WTC11 (cell line): ENCODE measurements at regions not wholly inside any gene's neighbourhood (a gene's known extent, or its start where the extent isn't known, plus 50 kb on each side); places are given as distances from the start of the nearest gene placed in this dataset.

Experiments
- ATAC-seq: fragments of 200-7000 bp; cut with Tn5 transposase; 2 replicates; pipeline ENCODE4 v1.10.0; 2021; ENCODE audit warnings: mild to moderate bottlenecking, moderate library complexity
- CTCF ChIA-PET: fragments of 300-600 bp; sonication (Branson Sonifier 250); formaldehyde crosslinking; loops from one replicate; lab custom pipeline; 2021; ENCODE audit warnings: antibody characterized with exemption; lab: Charles Lee
- POLR2A ChIA-PET: fragments of 350-600 bp; sonication (Branson Sonifier 250); formaldehyde crosslinking; loops from one replicate; lab custom pipeline; 2021; ENCODE audit warnings: antibody characterized with exemption; lab: Charles Lee
- DNase-seq: peaks from one replicate; pipeline ENCODE4 v3.0.0; 2021; ENCODE audit warnings: low spot score
- H3K27ac Mint-ChIP-seq: 2 replicates; pipeline ENCODE4 v1.8.0; 2021; ENCODE audit warnings: mixed read lengths
- H3K27me3 Mint-ChIP-seq: 2 replicates; pipeline ENCODE4 v1.8.0; 2021; ENCODE audit warnings: low read depth, mild to moderate bottlenecking, moderate library complexity, mixed read lengths
- H3K36me3 Mint-ChIP-seq: 2 replicates; pipeline ENCODE4 v1.8.0; 2021; ENCODE audit warnings: mixed read lengths
- H3K4me1 Mint-ChIP-seq: 2 replicates; pipeline ENCODE4 v1.8.0; 2022; ENCODE audit warnings: mixed read lengths
- H3K4me3 Mint-ChIP-seq: 2 replicates; pipeline ENCODE4 v1.8.0; 2021; ENCODE audit warnings: mild to moderate bottlenecking, moderate library complexity, mixed read lengths
- H3K9me3 Mint-ChIP-seq: 2 replicates; pipeline ENCODE4 v1.8.0; 2021; ENCODE audit warnings: mixed read lengths
- CREB1 ChIP-seq: sonication (generic); formaldehyde crosslinking; IDR thresholded peaks from 2 replicates; pipeline ENCODE4 v1.8.0; 2023; ENCODE audit warnings: mild to moderate bottlenecking, missing genetic modification reagents
- CREM ChIP-seq: sonication (generic); formaldehyde crosslinking; IDR thresholded peaks from 2 replicates; pipeline ENCODE4 v1.8.1; 2022; ENCODE audit warnings: mild to moderate bottlenecking, missing genetic modification reagents, moderate library complexity
- ETV6 ChIP-seq: sonication (generic); formaldehyde crosslinking; IDR thresholded peaks from 2 replicates; pipeline ENCODE4 v1.8.1; 2022; ENCODE audit warnings: mild to moderate bottlenecking, missing genetic modification reagents
- GRHL2 ChIP-seq: fragments of 250-450 bp; sonication (Bioruptor Pico); IDR thresholded peaks from 2 replicates; pipeline ENCODE4 v1.8.0; 2022; ENCODE audit warnings: mild to moderate bottlenecking, moderate library complexity; ENCODE audit not compliant: insufficient replicate concordance, severe bottlenecking
- IRF2 ChIP-seq: sonication (generic); formaldehyde crosslinking; IDR thresholded peaks from 2 replicates; pipeline ENCODE4 v1.8.0; 2022; ENCODE audit warnings: low read depth, missing genetic modification reagents, borderline replicate concordance
- NFE2L1 ChIP-seq: sonication (generic); formaldehyde crosslinking; IDR thresholded peaks from 2 replicates; pipeline ENCODE4 v1.8.1; 2023; ENCODE audit warnings: missing genetic modification reagents
- SMAD4 ChIP-seq: sonication (generic); formaldehyde crosslinking; IDR thresholded peaks from 2 replicates; pipeline ENCODE4 v1.8.0; 2022; ENCODE audit warnings: mild to moderate bottlenecking, missing genetic modification reagents
- TEAD1 ChIP-seq: sonication (generic); formaldehyde crosslinking; IDR thresholded peaks from 2 replicates; pipeline ENCODE4 v1.8.0; 2022; ENCODE audit warnings: mild to moderate bottlenecking, missing genetic modification reagents
- TEAD4 ChIP-seq: sonication (generic); formaldehyde crosslinking; IDR thresholded peaks from 2 replicates; pipeline ENCODE4 v1.8.0; 2022; ENCODE audit warnings: mild to moderate bottlenecking, missing genetic modification reagents
- TF ChIP-seq, protein P1 (sequence below): sonication (generic); formaldehyde crosslinking; conservative IDR thresholded peaks from 2 replicates; pipeline ENCODE4 v1.8.1; 2022; ENCODE audit warnings: mild to moderate bottlenecking, missing genetic modification reagents
- TF ChIP-seq, protein P2 (sequence below): fragments of 250-450 bp; sonication (Bioruptor Pico); IDR thresholded peaks from 2 replicates; pipeline ENCODE4 v1.8.0; 2021; ENCODE audit warnings: mild to moderate bottlenecking
- TF ChIP-seq, protein P3 (sequence below): sonication (generic); formaldehyde crosslinking; IDR thresholded peaks from 2 replicates; pipeline ENCODE4 v1.8.1; 2023; ENCODE audit warnings: mild to moderate bottlenecking, missing genetic modification reagents
- TF ChIP-seq, protein P4 (sequence below): sonication (generic); formaldehyde crosslinking; IDR thresholded peaks from 2 replicates; pipeline ENCODE4 v1.8.0; 2023; ENCODE audit warnings: missing genetic modification reagents
- TF ChIP-seq, protein P5 (sequence below): fragments of 200-600 bp; IDR thresholded peaks from 2 replicates; pipeline ENCODE4 v1.8.0; 2022; ENCODE audit warnings: antibody characterized with exemption
- TF ChIP-seq, protein P6 (sequence below): sonication (generic); formaldehyde crosslinking; conservative IDR thresholded peaks from 2 replicates; pipeline ENCODE4 v1.8.1; 2023; ENCODE audit warnings: mild to moderate bottlenecking, low read depth, missing genetic modification reagents, moderate library complexity
- TF ChIP-seq, protein P7 (sequence below): fragments of 250-450 bp; sonication (Bioruptor Pico); IDR thresholded peaks from 2 replicates; pipeline ENCODE4 v1.9.0; 2021; ENCODE audit warnings: mild to moderate bottlenecking
- TF ChIP-seq, protein P8 (sequence below): fragments of 250-450 bp; sonication (Bioruptor Pico); IDR thresholded peaks from 2 replicates; pipeline ENCODE4 v2.1.2; 2022; ENCODE audit warnings: mild to moderate bottlenecking, moderate library complexity
- TF ChIP-seq, protein P9 (sequence below): sonication (generic); formaldehyde crosslinking; IDR thresholded peaks from 2 replicates; pipeline ENCODE4 v1.8.0; 2022; ENCODE audit warnings: mild to moderate bottlenecking, missing genetic modification reagents
- TF ChIP-seq, protein P10 (sequence below): sonication (generic); formaldehyde crosslinking; IDR thresholded peaks from 2 replicates; pipeline ENCODE4 v1.8.1; 2022; ENCODE audit warnings: mild to moderate bottlenecking, missing genetic modification reagents, moderate library complexity, borderline replicate concordance
- TF ChIP-seq, protein P11 (sequence below): sonication (generic); formaldehyde crosslinking; IDR thresholded peaks from 2 replicates; pipeline ENCODE4 v1.8.1; 2022; ENCODE audit warnings: low read depth, missing genetic modification reagents, borderline replicate concordance

DNA sequence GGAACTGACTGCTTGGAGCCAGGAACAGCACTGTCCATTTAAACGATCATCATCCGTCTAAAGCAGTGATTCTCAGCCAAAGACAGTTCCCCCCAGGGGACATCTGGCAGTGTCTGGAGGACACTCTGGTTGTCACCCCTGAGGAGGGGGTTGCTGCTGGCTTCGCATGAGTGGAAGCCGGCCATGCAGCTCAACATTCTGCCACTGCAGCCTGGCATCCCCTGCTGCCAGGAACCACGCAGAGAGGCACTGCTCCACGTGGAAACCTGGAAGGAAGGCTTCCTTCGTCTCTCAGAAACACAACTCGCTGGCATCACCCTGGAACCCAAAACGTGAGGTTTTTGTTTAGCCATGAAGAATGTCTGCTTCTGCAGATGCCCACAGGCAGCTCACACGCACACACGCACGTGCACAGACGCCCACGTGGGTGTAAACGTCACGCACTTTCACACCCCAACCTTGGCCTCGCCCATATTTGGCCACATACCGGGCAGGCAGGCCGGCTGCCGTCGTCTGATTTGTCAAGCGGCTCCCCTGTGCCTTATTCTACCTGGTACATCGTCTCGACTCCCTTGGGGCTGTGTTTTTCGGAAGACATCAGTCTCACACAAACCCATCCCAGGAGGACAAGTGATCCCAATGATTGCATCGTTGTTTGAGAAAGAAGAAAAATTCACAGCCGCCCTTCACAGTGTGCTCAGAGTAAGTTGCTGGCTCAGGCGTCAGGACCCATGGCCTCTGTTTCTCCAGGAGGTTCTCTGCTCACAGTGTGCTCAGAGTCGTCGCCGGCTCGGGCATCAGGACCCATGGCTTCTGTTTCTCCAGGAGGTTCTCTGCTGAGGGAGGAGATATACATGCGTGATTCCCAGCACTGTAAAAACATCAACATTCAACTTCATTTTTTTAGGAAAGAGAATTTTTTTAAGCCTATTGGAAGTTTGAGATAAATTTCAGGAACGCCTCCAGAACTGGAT lies 127.2 kb upstream of the PPP2R2D start:
- Mint-ChIP-seq H3K27me3 (peaks cover 10% of the 10 kb centered on the region), H3K4me1 (peaks cover 21% of the 10 kb centered on the region), H3K27ac (no peak overlapping the region)
- no peak for DNase-seq
- CTCF ChIA-PET, result interaction anchor here (1.1 kb wide), 1 partner anchor 22 kb away, joined by 3 read pairs; no protein-coding TSS in a partner anchor
- TF ChIP-seq, protein P1, sequence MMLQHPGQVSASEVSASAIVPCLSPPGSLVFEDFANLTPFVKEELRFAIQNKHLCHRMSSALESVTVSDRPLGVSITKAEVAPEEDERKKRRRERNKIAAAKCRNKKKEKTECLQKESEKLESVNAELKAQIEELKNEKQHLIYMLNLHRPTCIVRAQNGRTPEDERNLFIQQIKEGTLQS (CRISPR knock-in tag), result no peak
- no peak for TF ChIP-seq SMAD4 (CRISPR knock-in tag)
- TF ChIP-seq, protein P2, sequence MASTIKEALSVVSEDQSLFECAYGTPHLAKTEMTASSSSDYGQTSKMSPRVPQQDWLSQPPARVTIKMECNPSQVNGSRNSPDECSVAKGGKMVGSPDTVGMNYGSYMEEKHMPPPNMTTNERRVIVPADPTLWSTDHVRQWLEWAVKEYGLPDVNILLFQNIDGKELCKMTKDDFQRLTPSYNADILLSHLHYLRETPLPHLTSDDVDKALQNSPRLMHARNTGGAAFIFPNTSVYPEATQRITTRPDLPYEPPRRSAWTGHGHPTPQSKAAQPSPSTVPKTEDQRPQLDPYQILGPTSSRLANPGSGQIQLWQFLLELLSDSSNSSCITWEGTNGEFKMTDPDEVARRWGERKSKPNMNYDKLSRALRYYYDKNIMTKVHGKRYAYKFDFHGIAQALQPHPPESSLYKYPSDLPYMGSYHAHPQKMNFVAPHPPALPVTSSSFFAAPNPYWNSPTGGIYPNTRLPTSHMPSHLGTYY, result no peak
- TF ChIP-seq CREM (CRISPR knock-in tag), result no peak
- TF ChIP-seq NFE2L1, result no peak
- TF ChIP-seq, protein P3, sequence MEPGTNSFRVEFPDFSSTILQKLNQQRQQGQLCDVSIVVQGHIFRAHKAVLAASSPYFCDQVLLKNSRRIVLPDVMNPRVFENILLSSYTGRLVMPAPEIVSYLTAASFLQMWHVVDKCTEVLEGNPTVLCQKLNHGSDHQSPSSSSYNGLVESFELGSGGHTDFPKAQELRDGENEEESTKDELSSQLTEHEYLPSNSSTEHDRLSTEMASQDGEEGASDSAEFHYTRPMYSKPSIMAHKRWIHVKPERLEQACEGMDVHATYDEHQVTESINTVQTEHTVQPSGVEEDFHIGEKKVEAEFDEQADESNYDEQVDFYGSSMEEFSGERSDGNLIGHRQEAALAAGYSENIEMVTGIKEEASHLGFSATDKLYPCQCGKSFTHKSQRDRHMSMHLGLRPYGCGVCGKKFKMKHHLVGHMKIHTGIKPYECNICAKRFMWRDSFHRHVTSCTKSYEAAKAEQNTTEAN (CRISPR knock-in tag), result no peak
- TF ChIP-seq TEAD1, result no peak
- TF ChIP-seq, protein P4, sequence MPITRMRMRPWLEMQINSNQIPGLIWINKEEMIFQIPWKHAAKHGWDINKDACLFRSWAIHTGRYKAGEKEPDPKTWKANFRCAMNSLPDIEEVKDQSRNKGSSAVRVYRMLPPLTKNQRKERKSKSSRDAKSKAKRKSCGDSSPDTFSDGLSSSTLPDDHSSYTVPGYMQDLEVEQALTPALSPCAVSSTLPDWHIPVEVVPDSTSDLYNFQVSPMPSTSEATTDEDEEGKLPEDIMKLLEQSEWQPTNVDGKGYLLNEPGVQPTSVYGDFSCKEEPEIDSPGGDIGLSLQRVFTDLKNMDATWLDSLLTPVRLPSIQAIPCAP (CRISPR knock-in tag), result no peak
- TF ChIP-seq GRHL2 (CRISPR knock-in tag), result no peak
- TF ChIP-seq TEAD4 (CRISPR knock-in tag), result no peak
- TF ChIP-seq, protein P5, sequence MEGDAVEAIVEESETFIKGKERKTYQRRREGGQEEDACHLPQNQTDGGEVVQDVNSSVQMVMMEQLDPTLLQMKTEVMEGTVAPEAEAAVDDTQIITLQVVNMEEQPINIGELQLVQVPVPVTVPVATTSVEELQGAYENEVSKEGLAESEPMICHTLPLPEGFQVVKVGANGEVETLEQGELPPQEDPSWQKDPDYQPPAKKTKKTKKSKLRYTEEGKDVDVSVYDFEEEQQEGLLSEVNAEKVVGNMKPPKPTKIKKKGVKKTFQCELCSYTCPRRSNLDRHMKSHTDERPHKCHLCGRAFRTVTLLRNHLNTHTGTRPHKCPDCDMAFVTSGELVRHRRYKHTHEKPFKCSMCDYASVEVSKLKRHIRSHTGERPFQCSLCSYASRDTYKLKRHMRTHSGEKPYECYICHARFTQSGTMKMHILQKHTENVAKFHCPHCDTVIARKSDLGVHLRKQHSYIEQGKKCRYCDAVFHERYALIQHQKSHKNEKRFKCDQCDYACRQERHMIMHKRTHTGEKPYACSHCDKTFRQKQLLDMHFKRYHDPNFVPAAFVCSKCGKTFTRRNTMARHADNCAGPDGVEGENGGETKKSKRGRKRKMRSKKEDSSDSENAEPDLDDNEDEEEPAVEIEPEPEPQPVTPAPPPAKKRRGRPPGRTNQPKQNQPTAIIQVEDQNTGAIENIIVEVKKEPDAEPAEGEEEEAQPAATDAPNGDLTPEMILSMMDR, result no peak
- TF ChIP-seq, protein P6, sequence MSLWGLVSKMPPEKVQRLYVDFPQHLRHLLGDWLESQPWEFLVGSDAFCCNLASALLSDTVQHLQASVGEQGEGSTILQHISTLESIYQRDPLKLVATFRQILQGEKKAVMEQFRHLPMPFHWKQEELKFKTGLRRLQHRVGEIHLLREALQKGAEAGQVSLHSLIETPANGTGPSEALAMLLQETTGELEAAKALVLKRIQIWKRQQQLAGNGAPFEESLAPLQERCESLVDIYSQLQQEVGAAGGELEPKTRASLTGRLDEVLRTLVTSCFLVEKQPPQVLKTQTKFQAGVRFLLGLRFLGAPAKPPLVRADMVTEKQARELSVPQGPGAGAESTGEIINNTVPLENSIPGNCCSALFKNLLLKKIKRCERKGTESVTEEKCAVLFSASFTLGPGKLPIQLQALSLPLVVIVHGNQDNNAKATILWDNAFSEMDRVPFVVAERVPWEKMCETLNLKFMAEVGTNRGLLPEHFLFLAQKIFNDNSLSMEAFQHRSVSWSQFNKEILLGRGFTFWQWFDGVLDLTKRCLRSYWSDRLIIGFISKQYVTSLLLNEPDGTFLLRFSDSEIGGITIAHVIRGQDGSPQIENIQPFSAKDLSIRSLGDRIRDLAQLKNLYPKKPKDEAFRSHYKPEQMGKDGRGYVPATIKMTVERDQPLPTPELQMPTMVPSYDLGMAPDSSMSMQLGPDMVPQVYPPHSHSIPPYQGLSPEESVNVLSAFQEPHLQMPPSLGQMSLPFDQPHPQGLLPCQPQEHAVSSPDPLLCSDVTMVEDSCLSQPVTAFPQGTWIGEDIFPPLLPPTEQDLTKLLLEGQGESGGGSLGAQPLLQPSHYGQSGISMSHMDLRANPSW (CRISPR knock-in tag), result no peak
- TF ChIP-seq, protein P7, sequence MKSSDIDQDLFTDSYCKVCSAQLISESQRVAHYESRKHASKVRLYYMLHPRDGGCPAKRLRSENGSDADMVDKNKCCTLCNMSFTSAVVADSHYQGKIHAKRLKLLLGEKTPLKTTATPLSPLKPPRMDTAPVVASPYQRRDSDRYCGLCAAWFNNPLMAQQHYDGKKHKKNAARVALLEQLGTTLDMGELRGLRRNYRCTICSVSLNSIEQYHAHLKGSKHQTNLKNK (CRISPR knock-in tag), result no peak
- TF ChIP-seq, protein P8, sequence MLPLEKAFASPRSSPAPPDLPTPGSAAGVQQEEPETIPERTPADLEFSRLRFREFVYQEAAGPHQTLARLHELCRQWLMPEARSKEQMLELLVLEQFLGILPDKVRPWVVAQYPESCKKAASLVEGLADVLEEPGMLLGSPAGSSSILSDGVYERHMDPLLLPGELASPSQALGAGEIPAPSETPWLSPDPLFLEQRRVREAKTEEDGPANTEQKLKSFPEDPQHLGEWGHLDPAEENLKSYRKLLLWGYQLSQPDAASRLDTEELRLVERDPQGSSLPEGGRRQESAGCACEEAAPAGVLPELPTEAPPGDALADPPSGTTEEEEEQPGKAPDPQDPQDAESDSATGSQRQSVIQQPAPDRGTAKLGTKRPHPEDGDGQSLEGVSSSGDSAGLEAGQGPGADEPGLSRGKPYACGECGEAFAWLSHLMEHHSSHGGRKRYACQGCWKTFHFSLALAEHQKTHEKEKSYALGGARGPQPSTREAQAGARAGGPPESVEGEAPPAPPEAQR (CRISPR knock-in tag), result no peak
- TF ChIP-seq, protein P9, sequence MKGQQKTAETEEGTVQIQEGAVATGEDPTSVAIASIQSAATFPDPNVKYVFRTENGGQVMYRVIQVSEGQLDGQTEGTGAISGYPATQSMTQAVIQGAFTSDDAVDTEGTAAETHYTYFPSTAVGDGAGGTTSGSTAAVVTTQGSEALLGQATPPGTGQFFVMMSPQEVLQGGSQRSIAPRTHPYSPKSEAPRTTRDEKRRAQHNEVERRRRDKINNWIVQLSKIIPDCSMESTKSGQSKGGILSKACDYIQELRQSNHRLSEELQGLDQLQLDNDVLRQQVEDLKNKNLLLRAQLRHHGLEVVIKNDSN (CRISPR knock-in tag), result no peak
- TF ChIP-seq, protein P10, sequence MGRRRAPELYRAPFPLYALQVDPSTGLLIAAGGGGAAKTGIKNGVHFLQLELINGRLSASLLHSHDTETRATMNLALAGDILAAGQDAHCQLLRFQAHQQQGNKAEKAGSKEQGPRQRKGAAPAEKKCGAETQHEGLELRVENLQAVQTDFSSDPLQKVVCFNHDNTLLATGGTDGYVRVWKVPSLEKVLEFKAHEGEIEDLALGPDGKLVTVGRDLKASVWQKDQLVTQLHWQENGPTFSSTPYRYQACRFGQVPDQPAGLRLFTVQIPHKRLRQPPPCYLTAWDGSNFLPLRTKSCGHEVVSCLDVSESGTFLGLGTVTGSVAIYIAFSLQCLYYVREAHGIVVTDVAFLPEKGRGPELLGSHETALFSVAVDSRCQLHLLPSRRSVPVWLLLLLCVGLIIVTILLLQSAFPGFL, result no peak
- no peak for TF ChIP-seq ETV6 (CRISPR knock-in tag)
- TF ChIP-seq CREB1 (CRISPR knock-in tag), result no peak
- TF ChIP-seq IRF2 (CRISPR knock-in tag), result no peak
- TF ChIP-seq, protein P11, sequence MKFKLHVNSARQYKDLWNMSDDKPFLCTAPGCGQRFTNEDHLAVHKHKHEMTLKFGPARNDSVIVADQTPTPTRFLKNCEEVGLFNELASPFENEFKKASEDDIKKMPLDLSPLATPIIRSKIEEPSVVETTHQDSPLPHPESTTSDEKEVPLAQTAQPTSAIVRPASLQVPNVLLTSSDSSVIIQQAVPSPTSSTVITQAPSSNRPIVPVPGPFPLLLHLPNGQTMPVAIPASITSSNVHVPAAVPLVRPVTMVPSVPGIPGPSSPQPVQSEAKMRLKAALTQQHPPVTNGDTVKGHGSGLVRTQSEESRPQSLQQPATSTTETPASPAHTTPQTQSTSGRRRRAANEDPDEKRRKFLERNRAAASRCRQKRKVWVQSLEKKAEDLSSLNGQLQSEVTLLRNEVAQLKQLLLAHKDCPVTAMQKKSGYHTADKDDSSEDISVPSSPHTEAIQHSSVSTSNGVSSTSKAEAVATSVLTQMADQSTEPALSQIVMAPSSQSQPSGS (CRISPR knock-in tag), result no peak
- TF ChIP-seq, all 79 proteins: peak for 0
- POLR2A ChIA-PET, result no interaction called here
- Mint-ChIP-seq H3K36me3 (peaks cover 33% of the 10 kb centered on the region), H3K9me3 (peaks cover 33% of the 10 kb centered on the region), H3K4me3 (no peak overlapping the region)
- ATAC-seq, result no peak
